GM19468 (cell line): ENCODE measurements at regions not wholly inside any gene's neighbourhood (a gene's known extent, or its start where the extent isn't known, plus 50 kb on each side); places are given as distances from the start of the nearest gene placed in this dataset.

Source experiments
- ATAC-seq: cut with Tn5 transposase; IDR thresholded peaks from one replicate; pipeline ENCODE4 v1.9.1; 2021; ENCODE audit warnings: mild to moderate bottlenecking, moderate library complexity, moderate number of reproducible peaks; ENCODE audit not compliant: unreplicated experiment; ENCODE audit errors: extremely low read depth

GRCh38 chr15:70262591-70263274, 165.0 kb upstream of the TLE3 start:
- ATAC-seq = no peak

- no peak for ATAC-seq
Measured at GRCh38 chr15:70262171-70262570, 164.5 kb upstream of the TLE3 start.

- no peak for ATAC-seq
Measured at GRCh38 chr15:70261083-70261482, 163.4 kb upstream of the TLE3 start.

- ATAC-seq = no peak
Measured at GRCh38 chr15:70260580-70260979, 162.9 kb upstream of the TLE3 start.

GRCh38 chr15:70259640-70260508, 162.2 kb upstream of the TLE3 start:
- ATAC-seq = no peak

- no peak for ATAC-seq
Measured at GRCh38 chr15:70259028-70259424, 161.3 kb upstream of the TLE3 start.

- ATAC-seq = no peak
Measured at GRCh38 chr15:70258369-70259027, 160.8 kb upstream of the TLE3 start.

GRCh38 chr15:70257573-70258248, 160.0 kb upstream of the TLE3 start:
- ATAC-seq = no peak

GRCh38 chr15:70257047-70257446, 159.3 kb upstream of the TLE3 start:
- no peak for ATAC-seq

GRCh38 chr15:70254311-70254869, 156.7 kb upstream of the TLE3 start:
- ATAC-seq = no peak

- no peak for ATAC-seq
Measured at GRCh38 chr15:70253461-70254156, 155.9 kb upstream of the TLE3 start.

GRCh38 chr15:70252951-70253320, 155.2 kb upstream of the TLE3 start:
- no peak for ATAC-seq

- no peak for ATAC-seq
Measured at GRCh38 chr15:70252056-70252950, 154.6 kb upstream of the TLE3 start.

- ATAC-seq = no peak
Measured at GRCh38 chr15:70251246-70251990, 153.7 kb upstream of the TLE3 start.

- ATAC-seq = no peak
Measured at GRCh38 chr15:70250208-70251201, 152.8 kb upstream of the TLE3 start.

GRCh38 chr15:70249616-70250015, 151.9 kb upstream of the TLE3 start:
- no peak for ATAC-seq
